ENCODE measurements at regions not wholly inside any gene's neighbourhood (a gene's known extent, or its start where the extent isn't known, plus 50 kb on each side); places are given as distances from the start of the nearest gene placed in this dataset.

GRCh38 chr9:31470051-31470450 is 914.4 kb upstream of the ACO1 start:
- Histone ChIP-seq H3K4me1 (0 out of 2 replicates have a peak, but pooled peaks cover 3% of the 10 kb centered on the region), H3K27me3 (no peaks in the 10 kb centered on the region), H3K36me3 (no peaks in the 10 kb centered on the region), H3K9me3 (no peaks in the 10 kb centered on the region), H3K4me3 (ENCODE audit: low read depth, low read length) (no peak overlapping the region)
- DNase-seq: no peak
- no peak for TF ChIP-seq CTCF (IDR thresholded peaks at IDR 0.05; ENCODE audit: low read depth, low read length)

- DNase-seq: no peak
- 0 out of 2 replicates have a peak, but pooled peaks cover 3% of the 10 kb centered on the region for H3K4me1 ChIP-seq
- H3K36me3 ChIP-seq: no peaks in the 10 kb centered on the region
- H3K27me3 ChIP-seq: no peaks in the 10 kb centered on the region
- no peak for TF ChIP-seq CTCF (IDR thresholded peaks at IDR 0.05; ENCODE audit: low read depth, low read length)
- no peaks in the 10 kb centered on the region for H3K9me3 ChIP-seq
- H3K4me3 ChIP-seq (ENCODE audit: low read depth, low read length): no peak overlapping the region
Measured at GRCh38 chr9:31471010-31471409, 913.4 kb upstream of the ACO1 start.

- TF ChIP-seq CTCF (IDR thresholded peaks at IDR 0.05; ENCODE audit: low read depth, low read length): no peak
- Histone ChIP-seq H3K9me3 (no peaks in the 10 kb centered on the region), H3K36me3 (no peaks in the 10 kb centered on the region), H3K4me3 (ENCODE audit: low read depth, low read length) (no peak overlapping the region), H3K4me1 (no peaks in the 10 kb centered on the region), H3K27me3 (no peaks in the 10 kb centered on the region)
- DNase-seq: no peak
Measured at GRCh38 chr9:31486630-31487029, 897.8 kb upstream of the ACO1 start.

GRCh38 chr9:31490551-31491106 is 893.8 kb upstream of the ACO1 start:
- Histone ChIP-seq H3K4me1 (no peaks in the 10 kb centered on the region), H3K4me3 (ENCODE audit: low read depth, low read length) (no peak overlapping the region), H3K36me3 (no peaks in the 10 kb centered on the region), H3K9me3 (no peaks in the 10 kb centered on the region), H3K27me3 (no peaks in the 10 kb centered on the region)
- no peak for DNase-seq
- no peak for TF ChIP-seq CTCF (IDR thresholded peaks at IDR 0.05; ENCODE audit: low read depth, low read length)

- Histone ChIP-seq H3K36me3 (no peaks in the 10 kb centered on the region), H3K9me3 (no peaks in the 10 kb centered on the region), H3K4me1 (no peaks in the 10 kb centered on the region), H3K27me3 (no peaks in the 10 kb centered on the region), H3K4me3 (ENCODE audit: low read depth, low read length) (no peak overlapping the region)
- no peak for TF ChIP-seq CTCF (IDR thresholded peaks at IDR 0.05; ENCODE audit: low read depth, low read length)
- DNase-seq: no peak
Measured at GRCh38 chr9:31492229-31492628, 892.2 kb upstream of the ACO1 start.

- H3K4me3 ChIP-seq (ENCODE audit: low read depth, low read length): no peak overlapping the region
- H3K36me3 ChIP-seq: no peaks in the 10 kb centered on the region; the same call in 1 of the 2 replicates
- no peak for DNase-seq
- H3K4me1 ChIP-seq: peaks cover 4% of the 10 kb centered on the region; the same call in 1 of the 2 replicates
- TF ChIP-seq CTCF (IDR thresholded peaks at IDR 0.05; ENCODE audit: low read depth, low read length): no peak
- H3K9me3 ChIP-seq: no peaks in the 10 kb centered on the region
- no peaks in the 10 kb centered on the region for H3K27me3 ChIP-seq
Measured at GRCh38 chr9:31500422-31500821, 884.0 kb upstream of the ACO1 start.
